HCT116 (cell line): ENCODE measurements at regions not wholly inside any gene's neighbourhood (a gene's known extent, or its start where the extent isn't known, plus 50 kb on each side); places are given as distances from the start of the nearest gene placed in this dataset.

ENCODE experiments used
- ATAC-seq: fragments of 200-7000 bp; cut with Tn5 transposase; 2 replicates; pipeline ENCODE4 v1.9.1; 2020; ENCODE audit warnings: mild to moderate bottlenecking, moderate library complexity
- BruUV-seq: library from RNA; stranded (reverse); fragments of 400-500 nt; replicated peaks from 2 replicates; lab custom pipeline; 2021; lab: Mats Ljungman, UMichigan
- CTCF ChIA-PET: fragments of 300-600 bp; sonication (Branson Sonifier 250); formaldehyde crosslinking; loops from one replicate; lab custom pipeline; 2021; ENCODE audit warnings: antibody characterized with exemption; lab: Charles Lee
- POLR2A ChIA-PET: fragments of 300-600, 350-600 bp; sonication (Branson Sonifier 250); formaldehyde crosslinking; loops from one replicate; lab custom pipeline; 2021; ENCODE audit warnings: antibody characterized with exemption; lab: Charles Lee
- RAD21 ChIA-PET, 2 experiments: fragments of 300-600 bp; sonication (Branson Sonifier 250); formaldehyde crosslinking; loops; one replicate each; lab custom pipeline; 2023; ENCODE audit warnings: low total read pairs in 2 of 2; ENCODE audit not compliant: uncharacterized antibody in 2 of 2, unreplicated experiment in 2 of 2, low non-redundant PET in 1 of 2; lab: Charles Lee
- DNase-seq: peaks from one replicate; pipeline ENCODE4 v3.0.0-alpha.2; 2010; ENCODE audit warnings: low read depth, low spot score
- H2AFZ ChIP-seq: fragments of 200-600 bp; shearing (Covaris generic), sonication (generic); 2 replicates; pipeline ENCODE4 v1.6.1; 2017; ENCODE audit warnings: low read depth, mixed run types, mixed read lengths, antibody characterized with exemption, low read length; ENCODE audit not compliant: poor library complexity, severe bottlenecking
- H3K27ac ChIP-seq: 2 replicates; pipeline ENCODE4 v1.5.1; 2012; ENCODE audit warnings: low read depth, low read length
- H3K27me3 ChIP-seq: fragments of 200-600 bp; sonication (generic); 2 replicates; pipeline ENCODE4 v1.6.1; 2016; ENCODE audit warnings: mixed run types, low read length, mixed read lengths; ENCODE audit not compliant: insufficient read depth
- H3K36me3 ChIP-seq, 2 experiments: fragments of 200-500 bp in 1 of 2; fragments of 200-600 bp in 1 of 2; sonication (Bioruptor generic) in 1 of 2; sonication (generic) in 1 of 2; 2 replicates each; pipeline versions ENCODE4 v1.5.1 to v1.6.1; 2014 to 2016; ENCODE audit warnings: low read length in 2 of 2, inconsistent platforms in 1 of 2, mixed read lengths in 1 of 2, mixed run types in 1 of 2; ENCODE audit not compliant: insufficient read depth in 2 of 2, control insufficient read depth in 1 of 2
- H3K4me1 ChIP-seq, 2 experiments: fragments of 200-600 bp in 1 of 2; sonication (generic) in 1 of 2; 2 replicates each; pipeline versions ENCODE4 v1.5.1 to v1.6.1; 2012 to 2017; ENCODE audit warnings: low read length in 2 of 2, inconsistent platforms in 1 of 2, mild to moderate bottlenecking in 1 of 2, mixed read lengths in 1 of 2, mixed run types in 1 of 2, moderate library complexity in 1 of 2; ENCODE audit not compliant: insufficient read depth in 2 of 2, control insufficient read depth in 1 of 2
- H3K4me2 ChIP-seq: fragments of 200-600 bp; sonication (generic); 2 replicates; pipeline ENCODE4 v1.6.1; 2017; ENCODE audit warnings: mixed run types, low read length, mixed read lengths
- H3K4me3 ChIP-seq, 2 experiments: fragments of 200-600 bp in 1 of 2; sonication (generic) in 1 of 2; replicated peaks in 1 of 2; 2 replicates each; pipeline ENCODE4 v1.5.1; 2011 to 2016; ENCODE audit warnings: low read length in 2 of 2, control low read depth in 1 of 2, low read depth in 1 of 2, mild to moderate bottlenecking in 1 of 2, mixed read lengths in 1 of 2, mixed run types in 1 of 2
- H3K79me2 ChIP-seq: fragments of 200-600 bp; sonication (generic); 2 replicates; pipeline ENCODE4 v1.6.1; 2017; ENCODE audit warnings: mild to moderate bottlenecking, mixed run types, low read length, moderate library complexity, mixed read lengths; ENCODE audit not compliant: insufficient read depth
- H3K9ac ChIP-seq: fragments of 200-600 bp; sonication (generic); 2 replicates; pipeline ENCODE4 v1.6.1; 2016; ENCODE audit warnings: low read length, mixed read lengths
- H3K9me2 ChIP-seq: fragments of 200-600 bp; sonication (generic), shearing (Covaris generic); 2 replicates; pipeline ENCODE4 v1.6.1; 2017; ENCODE audit warnings: mixed run types, mild to moderate bottlenecking, moderate library complexity; ENCODE audit not compliant: insufficient read depth
- H3K9me3 ChIP-seq, 2 experiments: fragments of 200-500 bp in 1 of 2; fragments of 200-600 bp in 1 of 2; sonication (Bioruptor generic) in 1 of 2; sonication (generic) in 1 of 2; 2 replicates each; pipeline ENCODE4 v1.6.1; 2014 to 2017; ENCODE audit warnings: low read length in 2 of 2, mixed read lengths in 2 of 2, inconsistent platforms in 1 of 2, low read depth in 1 of 2, mild to moderate bottlenecking in 1 of 2, mixed run types in 1 of 2, moderate library complexity in 1 of 2; ENCODE audit not compliant: control insufficient read depth in 1 of 2, insufficient read depth in 1 of 2
- H4K20me1 ChIP-seq: fragments of 200-600 bp; sonication (generic), shearing (Covaris generic); 2 replicates; pipeline ENCODE4 v1.6.1; 2017; ENCODE audit warnings: mixed run types, mild to moderate bottlenecking, moderate library complexity; ENCODE audit not compliant: insufficient read depth
- ELF1 ChIP-seq: IDR thresholded peaks from 2 replicates; pipeline ENCODE4 v1.6.1; 2012; ENCODE audit warnings: low read depth, borderline replicate concordance
- EZH2 ChIP-seq: fragments of 200-600 bp; sonication (generic); IDR thresholded peaks from 2 replicates; pipeline ENCODE4 v1.6.1; 2017; ENCODE audit warnings: antibody characterized with exemption, mixed run types
- FOSL1 ChIP-seq: IDR thresholded peaks from 2 replicates; pipeline ENCODE4 v1.6.1; 2012; ENCODE audit warnings: low read depth
- JUND ChIP-seq: IDR thresholded peaks from 2 replicates; pipeline ENCODE4 v1.6.1; 2012
- POLR2A ChIP-seq: IDR thresholded peaks from 2 replicates; pipeline ENCODE4 v1.7.0; 2011; ENCODE audit warnings: borderline replicate concordance; ENCODE audit not compliant: insufficient read depth, insufficient read length; ENCODE audit errors: extremely low read depth
- POLR2AphosphoS5 ChIP-seq: IDR thresholded peaks from 2 replicates; pipeline ENCODE4 v1.6.1; 2011; ENCODE audit warnings: mild to moderate bottlenecking, low read depth, low read length, moderate library complexity
- SP1 ChIP-seq: IDR thresholded peaks from 2 replicates; pipeline ENCODE4 v1.6.1; 2012; ENCODE audit warnings: low read depth
- TCF7L2 ChIP-seq: IDR thresholded peaks from 2 replicates; pipeline ENCODE4 v1.7.0; 2011; ENCODE audit warnings: borderline replicate concordance, inconsistent platforms; ENCODE audit not compliant: insufficient read depth, insufficient read length; ENCODE audit errors: extremely low read depth
- YY1 ChIP-seq: IDR thresholded peaks from 2 replicates; pipeline ENCODE4 v1.6.1; 2011; ENCODE audit warnings: low read length, low read depth, moderate library complexity, mild to moderate bottlenecking; ENCODE audit not compliant: insufficient replicate concordance; ENCODE audit errors: extremely low read depth
- ZFX ChIP-seq: fragments of 450-650 bp; IDR thresholded peaks from 2 replicates; pipeline ENCODE4 v1.6.1; 2017
- intact Hi-C: fragments of 100-400 bp; cut with micrococcal nuclease; formaldehyde crosslinking; loops from 2 replicates; pipeline ENCODE4 v1.10.0; 2022
- TF ChIP-seq, protein P1 (sequence below): IDR thresholded peaks from 2 replicates; pipeline ENCODE4 v1.6.1; 2012; ENCODE audit warnings: low read depth
- TF ChIP-seq, protein P2 (sequence below): IDR thresholded peaks from 2 replicates; pipeline ENCODE4 v1.6.1; 2011; ENCODE audit warnings: mild to moderate bottlenecking, low read length, moderate library complexity; ENCODE audit not compliant: insufficient replicate concordance; ENCODE audit errors: extremely low read depth

DNA sequence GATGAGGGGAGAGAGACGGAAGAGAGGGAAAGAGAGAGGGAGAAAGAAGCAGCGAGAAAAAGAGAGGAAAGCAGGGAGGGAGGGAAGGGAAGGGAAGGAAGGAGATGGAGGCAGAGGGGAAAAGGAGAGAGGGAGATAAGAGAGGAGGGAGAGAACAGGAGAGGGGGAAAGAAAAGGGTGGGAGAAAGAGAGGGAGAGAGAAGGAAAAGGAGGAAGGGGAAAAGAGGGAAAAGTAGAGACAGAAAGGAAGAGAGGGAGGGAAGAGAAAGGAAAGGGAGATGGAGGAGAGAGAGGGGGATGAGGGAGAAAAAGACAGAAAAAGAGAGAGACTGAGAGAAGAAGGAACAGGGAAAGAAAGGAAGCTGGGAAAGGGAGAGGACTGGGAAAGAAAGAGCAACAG lies 814.4 kb downstream of the CDH11 start (continued):
- TF ChIP-seq, protein P1, sequence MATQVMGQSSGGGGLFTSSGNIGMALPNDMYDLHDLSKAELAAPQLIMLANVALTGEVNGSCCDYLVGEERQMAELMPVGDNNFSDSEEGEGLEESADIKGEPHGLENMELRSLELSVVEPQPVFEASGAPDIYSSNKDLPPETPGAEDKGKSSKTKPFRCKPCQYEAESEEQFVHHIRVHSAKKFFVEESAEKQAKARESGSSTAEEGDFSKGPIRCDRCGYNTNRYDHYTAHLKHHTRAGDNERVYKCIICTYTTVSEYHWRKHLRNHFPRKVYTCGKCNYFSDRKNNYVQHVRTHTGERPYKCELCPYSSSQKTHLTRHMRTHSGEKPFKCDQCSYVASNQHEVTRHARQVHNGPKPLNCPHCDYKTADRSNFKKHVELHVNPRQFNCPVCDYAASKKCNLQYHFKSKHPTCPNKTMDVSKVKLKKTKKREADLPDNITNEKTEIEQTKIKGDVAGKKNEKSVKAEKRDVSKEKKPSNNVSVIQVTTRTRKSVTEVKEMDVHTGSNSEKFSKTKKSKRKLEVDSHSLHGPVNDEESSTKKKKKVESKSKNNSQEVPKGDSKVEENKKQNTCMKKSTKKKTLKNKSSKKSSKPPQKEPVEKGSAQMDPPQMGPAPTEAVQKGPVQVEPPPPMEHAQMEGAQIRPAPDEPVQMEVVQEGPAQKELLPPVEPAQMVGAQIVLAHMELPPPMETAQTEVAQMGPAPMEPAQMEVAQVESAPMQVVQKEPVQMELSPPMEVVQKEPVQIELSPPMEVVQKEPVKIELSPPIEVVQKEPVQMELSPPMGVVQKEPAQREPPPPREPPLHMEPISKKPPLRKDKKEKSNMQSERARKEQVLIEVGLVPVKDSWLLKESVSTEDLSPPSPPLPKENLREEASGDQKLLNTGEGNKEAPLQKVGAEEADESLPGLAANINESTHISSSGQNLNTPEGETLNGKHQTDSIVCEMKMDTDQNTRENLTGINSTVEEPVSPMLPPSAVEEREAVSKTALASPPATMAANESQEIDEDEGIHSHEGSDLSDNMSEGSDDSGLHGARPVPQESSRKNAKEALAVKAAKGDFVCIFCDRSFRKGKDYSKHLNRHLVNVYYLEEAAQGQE = no peak
- TF ChIP-seq TCF7L2 (no peak), EZH2 (no peak)

DNA sequence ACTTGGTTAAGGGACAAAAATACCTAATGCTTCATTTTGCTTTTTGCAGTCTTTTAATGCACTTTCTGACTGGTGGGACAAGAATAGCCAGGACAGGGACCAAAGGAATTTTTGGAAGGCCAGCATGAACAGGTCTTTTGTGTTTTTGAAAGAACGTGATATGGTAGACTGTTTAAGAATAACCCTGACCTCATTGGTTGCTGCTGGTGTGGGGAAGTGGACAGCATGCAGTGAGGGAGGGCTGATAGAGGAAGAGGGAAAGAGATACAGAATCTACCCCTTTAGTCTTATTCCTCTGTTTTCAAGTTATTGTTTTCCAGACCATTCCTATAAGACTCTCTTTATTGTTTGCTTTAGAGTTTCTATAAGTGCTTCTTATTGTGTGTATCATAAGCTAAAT lies 816.2 kb downstream of the CDH11 start:
- H3K27ac ChIP-seq = no peak overlapping the region
- intact Hi-C loops = no loop called here
- peaks cover 6 to 15% of the 10 kb centered on the region in 2 experiments; a peak in 2 of 4 replicates for H3K9me3 ChIP-seq
- no TSS peak for BruUV-seq
- ChIA-PET POLR2A (no interaction called here), CTCF (no interaction called here), RAD21 (no interaction called here)
- no peaks in the 10 kb centered on the region for H3K79me2 ChIP-seq
- no peak for DNase-seq
- no peaks in the 10 kb centered on the region for H3K4me1 ChIP-seq
- H3K4me2 ChIP-seq = no peak overlapping the region
- H4K20me1 ChIP-seq = no peaks in the 10 kb centered on the region
- H2AFZ ChIP-seq = no peak overlapping the region
- H3K27me3 ChIP-seq = no peaks in the 10 kb centered on the region
- H3K9me2 ChIP-seq = no peaks in the 10 kb centered on the region
- no peak overlapping the region for H3K9ac ChIP-seq
- H3K36me3 ChIP-seq = no peaks in the 10 kb centered on the region
- no peak overlapping the region for H3K4me3 ChIP-seq
- TF ChIP-seq POLR2A (no peak), JUND (no peak), TCF7L2 (no peak), FOSL1 (no peak), YY1 (no peak), ZFX (no peak), ELF1 (no peak), POLR2AphosphoS5 (no peak), SP1 (no peak)
- TF ChIP-seq, protein P1 = no peak
- TF ChIP-seq, protein P2, sequence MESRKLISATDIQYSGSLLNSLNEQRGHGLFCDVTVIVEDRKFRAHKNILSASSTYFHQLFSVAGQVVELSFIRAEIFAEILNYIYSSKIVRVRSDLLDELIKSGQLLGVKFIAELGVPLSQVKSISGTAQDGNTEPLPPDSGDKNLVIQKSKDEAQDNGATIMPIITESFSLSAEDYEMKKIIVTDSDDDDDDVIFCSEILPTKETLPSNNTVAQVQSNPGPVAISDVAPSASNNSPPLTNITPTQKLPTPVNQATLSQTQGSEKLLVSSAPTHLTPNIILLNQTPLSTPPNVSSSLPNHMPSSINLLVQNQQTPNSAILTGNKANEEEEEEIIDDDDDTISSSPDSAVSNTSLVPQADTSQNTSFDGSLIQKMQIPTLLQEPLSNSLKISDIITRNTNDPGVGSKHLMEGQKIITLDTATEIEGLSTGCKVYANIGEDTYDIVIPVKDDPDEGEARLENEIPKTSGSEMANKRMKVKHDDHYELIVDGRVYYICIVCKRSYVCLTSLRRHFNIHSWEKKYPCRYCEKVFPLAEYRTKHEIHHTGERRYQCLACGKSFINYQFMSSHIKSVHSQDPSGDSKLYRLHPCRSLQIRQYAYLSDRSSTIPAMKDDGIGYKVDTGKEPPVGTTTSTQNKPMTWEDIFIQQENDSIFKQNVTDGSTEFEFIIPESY = no peak
- no peak for ATAC-seq
